ENCODE measurements at regions not wholly inside any gene's neighbourhood (a gene's known extent, or its start where the extent isn't known, plus 50 kb on each side); places are given as distances from the start of the nearest gene placed in this dataset.

DNA sequence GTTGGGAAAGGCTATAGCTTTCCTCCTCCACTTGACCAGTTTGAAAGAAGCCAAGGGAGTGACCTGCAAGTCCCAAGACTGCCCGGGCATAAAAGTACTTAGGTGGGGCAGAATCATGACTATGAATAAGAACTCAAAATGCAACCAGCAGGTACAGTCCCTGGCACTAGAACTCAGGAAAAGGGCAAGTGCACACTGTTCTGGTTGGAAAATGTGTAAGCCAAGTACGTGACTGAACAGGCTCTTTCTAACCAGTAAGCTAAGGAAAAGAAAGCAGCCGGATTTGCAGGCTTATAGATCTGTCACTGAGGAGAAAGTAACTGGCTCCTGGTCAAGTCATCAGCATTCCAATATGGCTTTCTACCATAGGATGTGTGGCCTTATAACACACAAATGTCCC is 101.2 kb upstream of the SLC4A7 start:
- POLR2A ChIA-PET, result no interaction called here
- Mint-ChIP-seq H3K4me1 (ENCODE audit: low read depth) (peaks cover 8% of the 10 kb centered on the region), H3K9me3 (no peaks in the 10 kb centered on the region), H3K4me3 (no peak overlapping the region), H3K36me3 (ENCODE audit: low read depth) (no peaks in the 10 kb centered on the region), H3K27me3 (no peaks in the 10 kb centered on the region), H3K27ac (no peak overlapping the region)
- intact Hi-C loops (cut with DNase I, micrococcal nuclease), result no loop called here
- TF ChIP-seq, protein P1, sequence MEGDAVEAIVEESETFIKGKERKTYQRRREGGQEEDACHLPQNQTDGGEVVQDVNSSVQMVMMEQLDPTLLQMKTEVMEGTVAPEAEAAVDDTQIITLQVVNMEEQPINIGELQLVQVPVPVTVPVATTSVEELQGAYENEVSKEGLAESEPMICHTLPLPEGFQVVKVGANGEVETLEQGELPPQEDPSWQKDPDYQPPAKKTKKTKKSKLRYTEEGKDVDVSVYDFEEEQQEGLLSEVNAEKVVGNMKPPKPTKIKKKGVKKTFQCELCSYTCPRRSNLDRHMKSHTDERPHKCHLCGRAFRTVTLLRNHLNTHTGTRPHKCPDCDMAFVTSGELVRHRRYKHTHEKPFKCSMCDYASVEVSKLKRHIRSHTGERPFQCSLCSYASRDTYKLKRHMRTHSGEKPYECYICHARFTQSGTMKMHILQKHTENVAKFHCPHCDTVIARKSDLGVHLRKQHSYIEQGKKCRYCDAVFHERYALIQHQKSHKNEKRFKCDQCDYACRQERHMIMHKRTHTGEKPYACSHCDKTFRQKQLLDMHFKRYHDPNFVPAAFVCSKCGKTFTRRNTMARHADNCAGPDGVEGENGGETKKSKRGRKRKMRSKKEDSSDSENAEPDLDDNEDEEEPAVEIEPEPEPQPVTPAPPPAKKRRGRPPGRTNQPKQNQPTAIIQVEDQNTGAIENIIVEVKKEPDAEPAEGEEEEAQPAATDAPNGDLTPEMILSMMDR (IDR thresholded peaks at IDR 0.05), result no peak
- ATAC-seq (ENCODE audit: poor library complexity) (no peak), DNase-seq (no peak)
- Histone ChIP-seq H3K36me3 (ENCODE audit: insufficient read depth, low read length) (no peaks in the 10 kb centered on the region), H3K9me3 (ENCODE audit: control insufficient read depth in 1 of 2, insufficient read depth in 1 of 2, low read length in 2 of 2) (no peaks in the 10 kb centered on the region), H3K4me1 (ENCODE audit: insufficient read depth, low read length) (peaks cover 10% of the 10 kb centered on the region), H3K4me3 (ENCODE audit: low read length) (no peak overlapping the region), H3K27ac (ENCODE audit: low read depth in 1 of 2, low read length in 2 of 2) (no peak overlapping the region), H3K27me3 (ENCODE audit: control insufficient read depth in 1 of 2, insufficient read depth in 2 of 2, low read length in 2 of 2) (no peaks in the 10 kb centered on the region)
- CTCF ChIA-PET, result no interaction called here

DNA sequence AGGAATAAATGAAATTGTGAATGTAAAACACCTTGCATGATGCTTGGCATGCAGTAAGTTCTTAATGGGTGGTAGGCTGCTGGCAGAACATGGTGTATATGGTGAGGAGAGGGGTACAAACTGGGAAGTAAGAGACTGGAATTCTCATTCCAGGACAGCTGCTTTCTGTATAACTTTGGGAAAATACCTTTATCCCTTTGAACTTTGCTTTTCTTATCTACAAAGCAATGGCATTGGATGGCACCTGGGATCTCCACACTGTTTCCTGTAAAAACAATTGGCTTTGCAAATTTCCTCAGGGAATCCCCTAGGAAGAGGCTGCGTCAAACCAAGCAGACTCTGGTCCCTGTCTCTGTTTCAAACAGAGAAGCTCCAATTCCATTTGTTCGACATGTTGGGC is 100.7 kb upstream of the SLC4A7 start:
- H3K36me3 ChIP-seq (ENCODE audit: insufficient read depth, low read length), result no peaks in the 10 kb centered on the region
- Mint-ChIP-seq H3K9me3 (no peaks in the 10 kb centered on the region), H3K27ac (no peak overlapping the region), H3K36me3 (ENCODE audit: low read depth) (no peaks in the 10 kb centered on the region), H3K4me3 (no peak overlapping the region), H3K4me1 (ENCODE audit: low read depth) (peaks cover 2% of the 10 kb centered on the region), H3K27me3 (no peaks in the 10 kb centered on the region)
- no peaks in the 10 kb centered on the region for H3K27me3 ChIP-seq (ENCODE audit: control insufficient read depth in 1 of 2, insufficient read depth in 2 of 2, low read length in 2 of 2)
- ChIA-PET CTCF (no interaction called here), POLR2A (no interaction called here)
- TF ChIP-seq, protein P1 (IDR thresholded peaks at IDR 0.05), result no peak
- ATAC-seq (ENCODE audit: poor library complexity) (no peak), DNase-seq (no peak)
- H3K9me3 ChIP-seq (ENCODE audit: control insufficient read depth in 1 of 2, insufficient read depth in 1 of 2, low read length in 2 of 2), result no peaks in the 10 kb centered on the region
- H3K27ac ChIP-seq (ENCODE audit: low read depth in 1 of 2, low read length in 2 of 2), result no peak overlapping the region
- no peak overlapping the region for H3K4me3 ChIP-seq (ENCODE audit: low read length)
- intact Hi-C loops (cut with DNase I, micrococcal nuclease), result no loop called here
- H3K4me1 ChIP-seq (ENCODE audit: insufficient read depth, low read length), result peaks cover 6% of the 10 kb centered on the region

DNA sequence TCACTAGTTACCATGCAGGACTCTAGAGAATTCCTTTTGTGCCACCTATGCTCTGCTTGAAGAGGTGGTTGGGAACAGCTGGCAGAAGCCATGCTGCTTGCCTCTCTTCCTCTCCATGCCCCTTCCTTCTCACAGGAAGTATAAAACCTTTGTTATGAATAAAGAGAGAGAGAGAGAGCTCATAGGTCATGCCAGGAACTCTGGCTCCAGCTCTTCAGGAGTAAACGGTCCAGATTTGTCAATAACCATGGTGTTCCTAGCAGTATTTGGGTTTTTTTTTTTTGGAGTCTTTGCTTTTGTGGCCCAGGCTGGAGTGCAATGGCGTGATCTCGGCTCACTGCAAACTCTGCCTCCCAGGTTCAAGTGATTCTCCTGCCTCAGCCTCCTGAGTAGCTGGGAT is 97.7 kb upstream of the SLC4A7 start:
- Histone ChIP-seq H3K9me3 (ENCODE audit: control insufficient read depth in 1 of 2, insufficient read depth in 1 of 2, low read length in 2 of 2) (no peaks in the 10 kb centered on the region), H3K4me3 (ENCODE audit: low read length) (no peak overlapping the region), H3K27me3 (ENCODE audit: control insufficient read depth in 1 of 2, insufficient read depth in 2 of 2, low read length in 2 of 2) (no peaks in the 10 kb centered on the region), H3K4me1 (ENCODE audit: insufficient read depth, low read length) (no peaks in the 10 kb centered on the region), H3K36me3 (ENCODE audit: insufficient read depth, low read length) (no peaks in the 10 kb centered on the region), H3K27ac (ENCODE audit: low read depth in 1 of 2, low read length in 2 of 2) (no peak overlapping the region)
- Mint-ChIP-seq H3K27ac (no peak overlapping the region), H3K9me3 (no peaks in the 10 kb centered on the region), H3K4me1 (ENCODE audit: low read depth) (no peaks in the 10 kb centered on the region), H3K4me3 (no peak overlapping the region), H3K27me3 (no peaks in the 10 kb centered on the region), H3K36me3 (ENCODE audit: low read depth) (no peaks in the 10 kb centered on the region)
- ChIA-PET POLR2A (no interaction called here), CTCF (no interaction called here)
- TF ChIP-seq, protein P1 (IDR thresholded peaks at IDR 0.05), result no peak
- no peak for DNase-seq
- intact Hi-C loops (cut with DNase I, micrococcal nuclease), result no loop called here
- ATAC-seq (ENCODE audit: poor library complexity), result no peak
